ENCODE measurements at regions not wholly inside any gene's neighbourhood (a gene's known extent, or its start where the extent isn't known, plus 50 kb on each side); places are given as distances from the start of the nearest gene placed in this dataset.

GRCh38 chr2:2653231-2653630 lies 322.2 kb upstream of the MYT1L start:
- H3K18ac ChIP-seq (ENCODE audit: low read depth, low read length) = no peak overlapping the region
- no peak overlapping the region for H2BK15ac ChIP-seq (ENCODE audit: low read depth, low read length)
- no peak overlapping the region for H3K56ac ChIP-seq (ENCODE audit: extremely low read depth, insufficient read depth, low read length)
- no peak overlapping the region for H3K4me2 ChIP-seq (ENCODE audit: low read depth, low read length)
- 41% methylated on average over 3 of the region's 5 CpGs; no CpG with 5 or more reads in 1 of the 2 experiments for WGBS, 2 experiments (ENCODE audit: extremely low coverage in 2 of 2, insufficient read length in 1 of 2)
- no peaks in the 10 kb centered on the region for H3K4me1 ChIP-seq (ENCODE audit: control insufficient read depth, insufficient read depth, low read length)
- no peak overlapping the region for H2AK9ac ChIP-seq (replicated peaks; ENCODE audit: low read depth, low read length, poor library complexity)
- no peaks in the 10 kb centered on the region for H4K20me1 ChIP-seq (ENCODE audit: insufficient read depth, low read length)
- no peak overlapping the region for H3K4me3 ChIP-seq (ENCODE audit: insufficient read depth, low read depth, low read length)
- dilution Hi-C loops (cut with HindIII; ENCODE audit: low sequenced_read_pairs, unreplicated experiment) = no loop called here
- CTCF ChIA-PET = no interaction called here
- no TSS peak for BruUV-seq (replicated peaks)
- H3K9me3 ChIP-seq (ENCODE audit: control insufficient read depth, insufficient read depth, low read length) = peaks cover 23% of the 10 kb centered on the region; the same call in 1 of the 2 replicates
- no peak overlapping the region for H2BK5ac ChIP-seq (ENCODE audit: low read depth, low read length, poor library complexity, severe bottlenecking)
- in situ Hi-C loops (cut with MboI; ENCODE audit: low sequenced_read_pairs) = no loop called here
- no peak overlapping the region for H4K8ac ChIP-seq (ENCODE audit: low read depth in 2 of 2, low read length in 2 of 2)
- no peaks in the 10 kb centered on the region for H3K79me1 ChIP-seq (ENCODE audit: low read depth in 1 of 2, low read length in 2 of 2)
- no peaks in the 10 kb centered on the region for H3K9me1 ChIP-seq (ENCODE audit: insufficient read depth, low read length)
- no peak overlapping the region for H3K9ac ChIP-seq (ENCODE audit: low read depth, low read length)
- H3K23ac ChIP-seq (ENCODE audit: low read depth, low read length) = no peak overlapping the region
- H3K27me3 ChIP-seq (ENCODE audit: control insufficient read depth, insufficient read depth, low read length) = no peaks in the 10 kb centered on the region
- no peak overlapping the region for H4K91ac ChIP-seq (ENCODE audit: insufficient read depth, low read depth, low read length)
- no peak overlapping the region for H2AFZ ChIP-seq (replicated peaks; ENCODE audit: low read length, poor library complexity)
- H2AK5ac ChIP-seq (ENCODE audit: low read depth, low read length) = no peak overlapping the region
- H3K27ac ChIP-seq (ENCODE audit: insufficient read depth, low read length) = no peak overlapping the region
- no peaks in the 10 kb centered on the region for H3K36me3 ChIP-seq (ENCODE audit: control insufficient read depth, insufficient read depth, low read length)
- ATAC-seq (ENCODE audit: low read depth) (no peak), DNase-seq (no peak)
- H2BK120ac ChIP-seq (ENCODE audit: low read depth, low read length) = no peak overlapping the region
- TF ChIP-seq, protein P1, sequence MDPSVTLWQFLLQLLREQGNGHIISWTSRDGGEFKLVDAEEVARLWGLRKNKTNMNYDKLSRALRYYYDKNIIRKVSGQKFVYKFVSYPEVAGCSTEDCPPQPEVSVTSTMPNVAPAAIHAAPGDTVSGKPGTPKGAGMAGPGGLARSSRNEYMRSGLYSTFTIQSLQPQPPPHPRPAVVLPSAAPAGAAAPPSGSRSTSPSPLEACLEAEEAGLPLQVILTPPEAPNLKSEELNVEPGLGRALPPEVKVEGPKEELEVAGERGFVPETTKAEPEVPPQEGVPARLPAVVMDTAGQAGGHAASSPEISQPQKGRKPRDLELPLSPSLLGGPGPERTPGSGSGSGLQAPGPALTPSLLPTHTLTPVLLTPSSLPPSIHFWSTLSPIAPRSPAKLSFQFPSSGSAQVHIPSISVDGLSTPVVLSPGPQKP (IDR thresholded peaks at IDR 0.05; ENCODE audit: borderline replicate concordance, low read depth, low read length) = no peak
- TF ChIP-seq MAZ (IDR thresholded peaks at IDR 0.05; ENCODE audit: borderline replicate concordance, low read depth, low read length) (no peak), POLR2A (IDR thresholded peaks at IDR 0.05; ENCODE audit: low read depth, low read length) (no peak), MXI1 (IDR thresholded peaks at IDR 0.05; ENCODE audit: borderline replicate concordance, low read depth, low read length) (no peak), CHD1 (IDR thresholded peaks at IDR 0.05; ENCODE audit: low read depth, low read length) (no peak), CEBPB (IDR thresholded peaks at IDR 0.05; ENCODE audit: low read depth, low read length) (no peak), RFX5 (IDR thresholded peaks at IDR 0.05; ENCODE audit: low read depth, low read length) (no peak), MAFK (IDR thresholded peaks at IDR 0.05; ENCODE audit: low read depth, low read length) (no peak), SMC3 (IDR thresholded peaks at IDR 0.05; ENCODE audit: low read depth, low read length) (no peak), BHLHE40 (IDR thresholded peaks at IDR 0.05; ENCODE audit: low read depth, low read length) (no peak), RCOR1 (IDR thresholded peaks at IDR 0.05; ENCODE audit: insufficient replicate concordance, low read length) (no peak), NFE2L2 (IDR thresholded peaks at IDR 0.05; ENCODE audit: low read depth, low read length) (no peak)
- TF ChIP-seq, protein P2, sequence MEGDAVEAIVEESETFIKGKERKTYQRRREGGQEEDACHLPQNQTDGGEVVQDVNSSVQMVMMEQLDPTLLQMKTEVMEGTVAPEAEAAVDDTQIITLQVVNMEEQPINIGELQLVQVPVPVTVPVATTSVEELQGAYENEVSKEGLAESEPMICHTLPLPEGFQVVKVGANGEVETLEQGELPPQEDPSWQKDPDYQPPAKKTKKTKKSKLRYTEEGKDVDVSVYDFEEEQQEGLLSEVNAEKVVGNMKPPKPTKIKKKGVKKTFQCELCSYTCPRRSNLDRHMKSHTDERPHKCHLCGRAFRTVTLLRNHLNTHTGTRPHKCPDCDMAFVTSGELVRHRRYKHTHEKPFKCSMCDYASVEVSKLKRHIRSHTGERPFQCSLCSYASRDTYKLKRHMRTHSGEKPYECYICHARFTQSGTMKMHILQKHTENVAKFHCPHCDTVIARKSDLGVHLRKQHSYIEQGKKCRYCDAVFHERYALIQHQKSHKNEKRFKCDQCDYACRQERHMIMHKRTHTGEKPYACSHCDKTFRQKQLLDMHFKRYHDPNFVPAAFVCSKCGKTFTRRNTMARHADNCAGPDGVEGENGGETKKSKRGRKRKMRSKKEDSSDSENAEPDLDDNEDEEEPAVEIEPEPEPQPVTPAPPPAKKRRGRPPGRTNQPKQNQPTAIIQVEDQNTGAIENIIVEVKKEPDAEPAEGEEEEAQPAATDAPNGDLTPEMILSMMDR (conservative IDR thresholded peaks at IDR 0.05; ENCODE audit: low read depth, low read length) = no peak
- TF ChIP-seq, protein P3, sequence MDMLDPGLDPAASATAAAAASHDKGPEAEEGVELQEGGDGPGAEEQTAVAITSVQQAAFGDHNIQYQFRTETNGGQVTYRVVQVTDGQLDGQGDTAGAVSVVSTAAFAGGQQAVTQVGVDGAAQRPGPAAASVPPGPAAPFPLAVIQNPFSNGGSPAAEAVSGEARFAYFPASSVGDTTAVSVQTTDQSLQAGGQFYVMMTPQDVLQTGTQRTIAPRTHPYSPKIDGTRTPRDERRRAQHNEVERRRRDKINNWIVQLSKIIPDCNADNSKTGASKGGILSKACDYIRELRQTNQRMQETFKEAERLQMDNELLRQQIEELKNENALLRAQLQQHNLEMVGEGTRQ (IDR thresholded peaks at IDR 0.05; ENCODE audit: low read depth, low read length) = no peak
- no peak overlapping the region for H3K4ac ChIP-seq (ENCODE audit: low read depth, low read length)
- intact Hi-C loops (cut with micrococcal nuclease) = no loop called here
- no peak overlapping the region for H3K14ac ChIP-seq (replicated peaks; ENCODE audit: low read depth, low read length)
- H2BK20ac ChIP-seq (ENCODE audit: low read depth, low read length) = no peak overlapping the region
- no peak overlapping the region for H4K5ac ChIP-seq (ENCODE audit: low read depth, low read length)
- POLR2A ChIA-PET (ENCODE audit: unreplicated experiment) = no interaction called here
